T-helper 1 cell treated with Interleukin-12 subunit alpha and Interleukin-12 subunit beta and Interleukin-4 antibody, amounts not matched to agents 30 μg/mL and 1 μg/mL, for 36 hours (primary cell): ENCODE measurements at regions not wholly inside any gene's neighbourhood (a gene's known extent, or its start where the extent isn't known, plus 50 kb on each side); places are given as distances from the start of the nearest gene placed in this dataset.

Experiments used
- H3K27ac Mint-ChIP-seq: one replicate; pipeline ENCODE4 v1.8.0; 2021; ENCODE audit warnings: mild to moderate bottlenecking, mixed read lengths
- H3K27me3 Mint-ChIP-seq: one replicate; pipeline ENCODE4 v1.8.0; 2021; ENCODE audit warnings: low read depth, mixed read lengths
- H3K36me3 Mint-ChIP-seq: one replicate; pipeline ENCODE4 v1.8.0; 2021; ENCODE audit warnings: low read depth, mixed read lengths
- H3K4me1 Mint-ChIP-seq: one replicate; pipeline ENCODE4 v1.8.0; 2021; ENCODE audit warnings: low read depth, mixed read lengths
- H3K4me3 Mint-ChIP-seq: one replicate; pipeline ENCODE4 v1.8.0; 2021; ENCODE audit warnings: mild to moderate bottlenecking, moderate library complexity, mixed read lengths
- H3K9me3 Mint-ChIP-seq: one replicate; pipeline ENCODE4 v1.8.0; 2021; ENCODE audit warnings: mixed read lengths

DNA sequence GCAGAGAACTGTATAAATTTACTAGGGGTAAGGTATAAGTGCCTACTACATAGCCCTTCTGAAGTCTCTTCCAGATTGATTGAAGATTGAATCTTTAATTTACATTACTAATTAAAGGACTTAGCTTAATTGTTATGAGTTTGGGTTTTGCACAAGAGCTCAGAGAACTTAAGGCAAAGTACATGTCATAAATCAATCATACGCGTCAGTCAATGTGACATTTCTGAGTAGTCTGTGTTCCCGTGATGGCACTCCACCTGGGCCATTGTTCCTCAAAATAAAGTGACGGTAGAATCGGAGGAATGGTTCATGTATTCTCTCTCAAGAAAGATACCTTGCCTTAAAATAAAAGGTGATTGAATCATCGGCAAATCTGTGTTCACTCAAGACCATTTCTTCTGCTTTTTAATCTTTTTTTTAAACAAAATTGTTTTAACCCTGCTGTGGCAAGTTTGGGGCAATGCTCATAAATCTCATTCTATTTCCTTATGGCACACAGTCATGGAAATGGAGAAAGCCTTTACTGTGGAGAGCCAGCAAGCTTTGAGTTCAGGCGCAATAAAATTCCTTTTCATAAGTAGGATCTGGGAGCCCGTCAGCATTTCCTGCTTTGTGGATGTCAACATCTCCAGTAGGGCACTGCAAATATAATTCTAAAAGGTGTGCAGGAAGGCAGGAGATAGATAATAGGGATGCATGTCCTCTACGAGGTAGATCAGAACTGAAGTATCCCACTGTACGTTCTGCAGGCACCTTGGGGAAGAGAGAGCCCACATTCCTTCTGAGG, 427.4 kb downstream of the GATA3 start:
- peaks cover 4% of the 10 kb centered on the region for H3K4me1 Mint-ChIP-seq
- H3K27me3 Mint-ChIP-seq = peaks cover 40% of the 10 kb centered on the region
- peaks cover 8% of the 10 kb centered on the region for H3K9me3 Mint-ChIP-seq
- no peaks in the 10 kb centered on the region for H3K36me3 Mint-ChIP-seq
- no peak overlapping the region for H3K27ac Mint-ChIP-seq
- no peak overlapping the region for H3K4me3 Mint-ChIP-seq

DNA sequence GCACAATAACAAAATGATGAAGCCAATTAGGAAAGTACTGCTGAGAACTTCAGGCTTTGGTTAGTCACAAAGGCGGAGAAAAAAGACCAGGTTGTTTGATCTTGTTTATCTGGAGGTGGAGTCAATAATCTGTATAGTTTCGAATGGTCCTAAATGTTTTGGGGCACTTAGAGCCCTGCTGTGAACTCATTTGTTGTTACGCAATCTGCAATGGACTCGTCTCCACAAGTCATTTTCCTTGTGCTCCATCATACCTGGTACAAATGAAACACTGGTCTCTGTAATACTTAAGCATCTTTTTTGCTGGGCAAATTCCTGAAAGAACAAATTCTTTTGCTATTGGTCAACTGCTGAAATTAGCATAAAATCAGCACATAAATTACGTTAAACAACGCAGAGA, 430.5 kb downstream of the GATA3 start:
- peaks cover 4% of the 10 kb centered on the region for H3K4me1 Mint-ChIP-seq

DNA sequence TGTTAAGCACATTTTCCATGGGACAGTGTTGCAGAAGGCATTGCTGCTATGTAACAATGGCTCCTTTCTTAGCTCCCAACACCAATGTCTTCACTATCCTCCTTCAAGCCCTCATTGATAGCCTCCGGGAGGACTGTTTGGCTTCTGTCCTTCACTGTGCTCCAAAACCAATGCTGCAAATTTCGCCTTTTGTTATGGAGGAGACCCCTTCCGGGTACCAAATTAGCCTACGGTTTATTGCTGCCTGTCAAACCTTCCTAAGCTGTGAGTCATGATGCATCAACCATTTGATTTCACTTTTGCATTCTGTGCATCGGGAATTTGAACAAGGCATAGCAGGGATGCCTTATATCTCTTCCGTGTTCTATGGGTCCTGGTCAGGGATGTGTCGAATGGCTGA, 432.9 kb downstream of the GATA3 start:
- Mint-ChIP-seq H3K36me3 (no peaks in the 10 kb centered on the region), H3K9me3 (no peaks in the 10 kb centered on the region), H3K4me1 (peaks cover 4% of the 10 kb centered on the region), H3K27me3 (peaks cover 31% of the 10 kb centered on the region), H3K27ac (no peak overlapping the region), H3K4me3 (no peak overlapping the region)

More for the DNA sequence above, 430.5 kb downstream of the GATA3 start:
- H3K27ac Mint-ChIP-seq = no peak overlapping the region
- H3K4me3 Mint-ChIP-seq = no peak overlapping the region
- H3K36me3 Mint-ChIP-seq = no peaks in the 10 kb centered on the region
- peaks cover 41% of the 10 kb centered on the region for H3K27me3 Mint-ChIP-seq
- H3K9me3 Mint-ChIP-seq = no peaks in the 10 kb centered on the region

DNA sequence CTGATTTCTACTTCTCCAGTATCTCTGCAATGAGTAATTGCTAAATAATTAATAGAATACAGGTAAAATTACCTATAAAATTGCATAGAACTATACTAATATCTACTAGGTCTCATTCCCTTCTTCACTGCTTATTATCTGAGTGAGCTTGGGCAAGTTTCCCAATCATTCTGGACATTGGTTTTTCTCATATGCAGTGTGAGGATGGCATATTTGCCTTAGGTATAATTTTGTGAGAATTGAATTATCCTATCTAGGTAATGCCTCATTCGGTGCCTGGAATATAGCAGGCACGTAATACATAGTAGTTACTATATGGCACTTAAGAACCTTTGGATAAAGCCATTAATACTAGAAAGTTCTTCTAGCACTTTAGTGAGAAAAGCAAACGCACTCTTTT, 434.7 kb downstream of the GATA3 start:
- Mint-ChIP-seq H3K4me3 (no peak overlapping the region), H3K27me3 (peaks cover 30% of the 10 kb centered on the region), H3K27ac (no peak overlapping the region), H3K36me3 (no peaks in the 10 kb centered on the region), H3K4me1 (no peaks in the 10 kb centered on the region), H3K9me3 (no peaks in the 10 kb centered on the region)

DNA sequence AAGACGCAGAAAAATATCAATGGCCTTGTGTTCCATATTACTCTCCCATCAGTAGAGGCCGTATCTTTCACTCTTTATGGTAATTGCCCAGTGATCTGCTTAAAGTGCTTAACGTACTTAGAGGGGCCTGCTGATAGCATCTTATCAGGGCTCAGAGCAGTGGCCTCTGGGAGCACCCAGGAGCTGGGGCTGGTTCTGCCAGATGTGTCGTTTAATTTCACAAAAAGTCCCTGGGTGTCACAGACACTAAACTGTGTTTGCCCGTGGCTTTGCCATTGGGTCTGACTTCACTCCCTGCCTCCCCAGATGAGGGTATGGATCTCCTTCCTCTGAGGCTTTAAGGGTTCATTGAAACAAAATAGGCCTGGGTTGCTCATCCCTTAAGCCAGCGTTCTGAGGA, 435.3 kb downstream of the GATA3 start:
- H3K27ac Mint-ChIP-seq = no peak overlapping the region
- no peak overlapping the region for H3K4me3 Mint-ChIP-seq
- no peaks in the 10 kb centered on the region for H3K9me3 Mint-ChIP-seq
- H3K36me3 Mint-ChIP-seq = no peaks in the 10 kb centered on the region
- no peaks in the 10 kb centered on the region for H3K4me1 Mint-ChIP-seq
- peaks cover 30% of the 10 kb centered on the region for H3K27me3 Mint-ChIP-seq

DNA sequence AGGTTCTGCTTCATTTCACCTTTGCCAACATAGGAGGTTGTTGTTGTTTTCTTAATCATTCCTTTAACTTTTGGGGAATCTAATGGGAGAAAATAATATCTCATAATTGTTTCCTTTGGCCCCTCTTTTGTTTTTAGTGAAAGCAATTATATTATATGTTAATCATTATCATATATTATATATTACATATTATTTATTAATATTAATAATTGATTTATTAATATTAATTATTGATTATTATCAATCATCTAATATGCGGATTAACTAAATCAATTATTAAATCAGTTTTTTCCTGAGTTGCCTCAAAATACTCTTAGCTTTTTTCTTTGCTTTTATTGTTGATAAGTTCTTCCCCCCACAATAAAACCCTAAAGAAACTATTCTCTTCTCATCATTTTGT, 443.8 kb downstream of the GATA3 start:
- Mint-ChIP-seq H3K27ac (no peak overlapping the region), H3K4me3 (no peak overlapping the region), H3K9me3 (no peaks in the 10 kb centered on the region), H3K4me1 (no peaks in the 10 kb centered on the region), H3K27me3 (peaks cover 17% of the 10 kb centered on the region), H3K36me3 (no peaks in the 10 kb centered on the region)

DNA sequence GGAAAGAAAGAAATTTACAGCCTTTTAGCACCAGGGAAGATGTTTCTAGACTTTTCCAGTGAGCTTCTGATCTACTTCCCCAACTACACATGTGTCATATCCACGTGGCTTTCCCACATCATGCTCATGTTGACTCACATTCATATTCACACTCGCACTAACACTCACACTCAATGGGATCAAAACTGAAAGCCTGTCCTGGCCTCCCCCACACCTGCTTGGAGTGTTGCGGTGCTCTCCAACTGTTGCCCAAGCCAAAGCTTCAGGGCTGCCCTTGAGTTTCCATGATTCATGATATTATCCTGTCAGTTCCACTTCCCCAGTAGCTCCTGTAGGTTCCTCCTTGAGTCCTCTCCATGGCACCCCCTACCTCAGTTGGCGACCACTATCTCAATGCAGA, 444.4 kb downstream of the GATA3 start:
- no peak overlapping the region for H3K27ac Mint-ChIP-seq
- no peak overlapping the region for H3K4me3 Mint-ChIP-seq
- H3K36me3 Mint-ChIP-seq = no peaks in the 10 kb centered on the region
- H3K27me3 Mint-ChIP-seq = peaks cover 13% of the 10 kb centered on the region
- H3K4me1 Mint-ChIP-seq = no peaks in the 10 kb centered on the region
- H3K9me3 Mint-ChIP-seq = no peaks in the 10 kb centered on the region

DNA sequence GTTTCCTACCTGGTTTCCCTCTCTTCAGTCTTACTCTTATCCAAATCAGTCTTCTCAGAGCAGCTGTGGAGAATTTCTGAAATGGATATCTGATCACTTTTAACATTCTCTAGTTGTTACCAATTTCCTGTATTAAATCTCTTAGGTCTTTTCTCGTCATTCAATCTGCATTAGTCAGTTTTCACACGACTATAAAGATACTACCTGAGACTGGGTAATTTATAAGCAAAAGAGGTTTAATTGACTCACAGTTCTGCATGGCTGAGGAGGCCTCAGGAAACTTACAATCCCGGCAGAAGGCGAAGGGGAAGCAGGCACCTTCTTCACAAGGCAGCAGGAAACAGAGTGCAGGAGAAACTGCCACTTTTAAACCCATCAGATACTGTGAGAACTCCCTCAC, 444.8 kb downstream of the GATA3 start:
- no peaks in the 10 kb centered on the region for H3K36me3 Mint-ChIP-seq
- no peak overlapping the region for H3K4me3 Mint-ChIP-seq
- peaks cover 12% of the 10 kb centered on the region for H3K27me3 Mint-ChIP-seq
- H3K4me1 Mint-ChIP-seq = no peaks in the 10 kb centered on the region
- no peak overlapping the region for H3K27ac Mint-ChIP-seq
- H3K9me3 Mint-ChIP-seq = no peaks in the 10 kb centered on the region

DNA sequence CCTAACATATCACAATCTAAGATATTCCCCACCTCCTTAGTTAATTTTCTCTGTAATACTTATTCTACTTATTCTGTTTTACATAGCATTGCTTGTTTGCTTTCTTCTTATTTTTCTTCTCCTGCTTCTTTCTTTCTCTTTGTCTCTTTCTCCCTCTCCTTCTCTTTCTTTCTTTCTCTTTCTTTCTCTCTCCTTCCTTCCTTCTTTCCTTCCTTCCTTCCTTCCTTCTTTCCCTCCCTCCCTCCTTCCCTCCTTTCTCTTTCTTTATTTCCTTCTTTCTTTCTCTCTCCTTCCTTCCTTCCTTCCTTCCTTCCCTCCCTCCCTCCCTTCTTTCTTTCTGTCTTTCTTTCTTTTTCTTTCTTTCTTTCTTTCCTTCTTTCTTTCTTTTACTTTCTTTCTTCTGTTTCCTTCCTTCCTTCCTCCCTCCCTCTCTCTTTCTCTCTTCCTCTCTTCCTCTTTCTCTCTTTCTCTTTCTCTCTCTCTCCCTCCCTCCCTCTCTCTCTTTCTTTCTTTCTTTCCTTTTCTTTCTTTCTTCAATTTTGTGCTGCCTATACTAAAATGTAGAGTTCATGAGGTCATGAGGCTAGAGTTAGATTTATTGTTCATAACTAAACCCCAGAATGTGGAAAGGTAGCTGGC, 445.4 kb downstream of the GATA3 start:
- Mint-ChIP-seq H3K27me3 (peaks cover 13% of the 10 kb centered on the region), H3K4me1 (no peaks in the 10 kb centered on the region), H3K4me3 (no peak overlapping the region), H3K9me3 (no peaks in the 10 kb centered on the region), H3K27ac (no peak overlapping the region), H3K36me3 (no peaks in the 10 kb centered on the region)

DNA sequence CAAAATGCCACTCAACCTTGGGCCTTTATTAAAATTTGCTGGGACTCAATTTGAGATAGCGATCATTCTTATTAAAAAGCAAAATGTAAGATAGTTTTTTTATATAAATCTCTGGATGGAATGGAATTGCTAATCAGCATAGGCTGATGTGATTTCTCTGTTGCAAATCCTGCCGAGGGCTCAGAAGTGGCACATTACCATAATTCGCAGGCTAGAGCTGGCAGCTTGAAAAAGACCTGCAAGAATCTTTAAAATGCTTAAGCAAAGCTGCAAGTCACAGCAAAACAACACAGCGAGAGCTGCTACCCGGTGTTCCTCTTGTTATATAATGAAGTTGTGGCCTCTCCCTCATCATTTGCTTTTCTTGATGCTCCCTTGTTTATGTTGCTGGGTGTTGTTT, 448.1 kb downstream of the GATA3 start:
- Mint-ChIP-seq H3K27ac (no peak overlapping the region), H3K9me3 (no peaks in the 10 kb centered on the region), H3K27me3 (peaks cover 28% of the 10 kb centered on the region), H3K36me3 (no peaks in the 10 kb centered on the region), H3K4me3 (no peak overlapping the region), H3K4me1 (no peaks in the 10 kb centered on the region)

DNA sequence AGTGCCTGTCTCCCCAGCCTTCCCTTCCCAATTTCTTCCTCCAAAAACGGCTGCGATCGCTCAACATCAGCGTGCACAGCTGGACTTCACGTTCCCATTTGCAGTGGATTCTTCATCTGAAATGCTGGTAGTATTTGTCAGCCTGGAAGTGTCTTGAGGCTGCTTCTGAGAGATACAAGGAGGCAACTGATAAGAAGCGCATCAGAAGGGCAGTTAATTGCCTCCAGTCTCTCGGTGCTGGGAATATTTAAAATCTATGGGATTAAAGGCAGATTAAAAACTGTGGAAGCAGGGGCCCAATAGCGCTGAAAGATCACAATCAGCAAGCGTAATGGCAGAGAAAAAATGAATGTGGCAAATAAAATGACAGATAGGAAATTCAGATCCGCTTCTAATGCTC, 450.0 kb downstream of the GATA3 start:
- H3K36me3 Mint-ChIP-seq = no peaks in the 10 kb centered on the region
- no peak overlapping the region for H3K27ac Mint-ChIP-seq
- H3K4me3 Mint-ChIP-seq = no peak overlapping the region
- peaks cover 21% of the 10 kb centered on the region for H3K27me3 Mint-ChIP-seq
- H3K9me3 Mint-ChIP-seq = no peaks in the 10 kb centered on the region
- H3K4me1 Mint-ChIP-seq = no peaks in the 10 kb centered on the region

DNA sequence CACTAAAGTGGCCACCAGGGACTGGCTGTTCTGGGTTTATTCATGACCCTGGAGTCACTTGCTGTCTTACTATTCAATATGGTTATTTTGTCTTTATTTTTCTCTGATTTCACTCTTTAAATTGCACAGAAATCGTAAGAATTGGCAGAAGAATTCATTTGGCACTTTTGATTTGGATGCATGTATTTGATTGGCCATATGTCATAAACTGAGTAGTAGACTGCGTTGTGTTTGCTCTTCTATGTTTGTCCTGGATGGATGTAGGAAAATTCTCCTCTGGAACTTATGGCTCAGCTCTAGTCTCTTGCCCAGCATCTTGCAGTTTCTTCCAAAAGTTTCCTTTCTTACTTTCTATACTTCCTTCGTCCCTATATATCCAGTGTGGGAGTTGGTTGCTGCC, 452.7 kb downstream of the GATA3 start:
- Mint-ChIP-seq H3K9me3 (no peaks in the 10 kb centered on the region), H3K27ac (no peak overlapping the region), H3K27me3 (peaks cover 27% of the 10 kb centered on the region), H3K4me1 (no peaks in the 10 kb centered on the region), H3K36me3 (no peaks in the 10 kb centered on the region), H3K4me3 (no peak overlapping the region)

DNA sequence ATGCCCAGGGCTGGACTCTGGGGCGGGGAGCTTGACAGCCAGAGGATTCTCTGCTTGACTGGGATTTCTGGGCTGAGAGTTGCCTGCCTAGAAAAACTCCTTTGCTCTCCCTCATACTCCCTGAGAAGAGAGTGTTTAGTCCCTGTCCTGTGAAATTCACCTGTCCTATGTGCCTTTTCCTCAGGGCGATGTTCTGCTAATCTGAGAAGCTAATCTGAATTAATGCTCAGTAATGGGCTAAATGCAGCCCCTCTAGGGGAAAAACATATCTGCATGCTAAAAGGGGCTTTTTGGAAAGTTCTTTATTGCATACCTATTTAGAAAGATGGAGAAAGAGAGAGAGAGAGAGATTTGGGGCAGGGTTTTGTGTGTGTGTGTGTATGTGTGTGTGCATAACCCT, 454.4 kb downstream of the GATA3 start:
- H3K4me3 Mint-ChIP-seq = no peak overlapping the region
- no peaks in the 10 kb centered on the region for H3K36me3 Mint-ChIP-seq
- H3K27me3 Mint-ChIP-seq = peaks cover 27% of the 10 kb centered on the region
- no peaks in the 10 kb centered on the region for H3K9me3 Mint-ChIP-seq
- no peak overlapping the region for H3K27ac Mint-ChIP-seq
- H3K4me1 Mint-ChIP-seq = no peaks in the 10 kb centered on the region

DNA sequence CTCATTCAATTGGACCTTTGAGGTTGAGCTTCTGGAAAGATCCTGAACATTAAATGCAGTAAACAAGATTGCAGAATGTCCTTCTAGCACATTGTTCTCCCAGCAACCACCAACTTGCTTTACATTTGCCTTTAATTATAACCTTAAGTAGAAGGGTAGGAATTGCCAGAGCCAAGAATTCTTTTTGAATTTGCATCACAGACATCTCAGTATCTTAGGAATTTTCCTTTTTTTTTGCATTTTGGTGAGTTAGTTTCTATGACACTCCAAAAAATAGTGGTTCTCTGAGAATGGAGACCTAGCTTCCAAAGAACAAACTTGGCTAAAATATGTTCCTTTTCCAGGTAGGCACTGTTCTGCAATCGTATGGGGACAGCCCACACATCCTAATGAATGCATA, 456.0 kb downstream of the GATA3 start:
- peaks cover 23% of the 10 kb centered on the region for H3K27me3 Mint-ChIP-seq
- H3K4me1 Mint-ChIP-seq = no peaks in the 10 kb centered on the region
- H3K36me3 Mint-ChIP-seq = no peaks in the 10 kb centered on the region
- H3K4me3 Mint-ChIP-seq = no peak overlapping the region
- no peaks in the 10 kb centered on the region for H3K9me3 Mint-ChIP-seq
- no peak overlapping the region for H3K27ac Mint-ChIP-seq

DNA sequence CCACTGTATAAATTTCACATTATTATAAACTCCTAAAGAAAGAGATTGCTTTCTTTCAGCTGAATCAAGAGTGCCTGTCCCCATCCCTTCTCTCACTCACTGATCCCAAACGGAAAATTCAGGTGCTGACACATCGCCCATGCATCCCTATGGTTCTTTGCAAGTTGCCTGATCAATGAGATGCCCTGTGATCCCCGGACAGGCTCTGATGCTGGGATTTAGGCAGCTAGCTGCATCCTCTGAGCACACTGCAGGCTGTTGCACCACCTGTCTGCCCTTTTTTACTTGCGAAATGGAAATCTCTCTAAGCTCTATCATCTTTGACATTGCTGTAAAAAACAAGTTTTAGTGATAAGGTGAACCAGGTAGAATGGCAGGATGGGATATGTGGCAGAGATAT, 456.5 kb downstream of the GATA3 start:
- no peak overlapping the region for H3K27ac Mint-ChIP-seq
- H3K36me3 Mint-ChIP-seq = no peaks in the 10 kb centered on the region
- H3K4me1 Mint-ChIP-seq = no peaks in the 10 kb centered on the region
- H3K27me3 Mint-ChIP-seq = peaks cover 19% of the 10 kb centered on the region
- H3K9me3 Mint-ChIP-seq = no peaks in the 10 kb centered on the region
- H3K4me3 Mint-ChIP-seq = no peak overlapping the region
